SK-N-SH treated with all-trans-retinoic acid at 6 μM for 48 hours (cell line): ENCODE measurements at regions not wholly inside any gene's neighbourhood (a gene's known extent, or its start where the extent isn't known, plus 50 kb on each side); places are given as distances from the start of the nearest gene placed in this dataset.

Experiments
- ATAC-seq: fragments of 200-7000 bp; cut with Tn5 transposase; 3 replicates; pipeline ENCODE4 v1.9.1; 2020; ENCODE audit warnings: mild to moderate bottlenecking, moderate library complexity
- ARNTL ChIP-seq: fragments of 450-650 bp; formaldehyde crosslinking; IDR thresholded peaks from 2 replicates; pipeline ENCODE4 v1.5.0; 2020; ENCODE audit warnings: low read depth, mild to moderate bottlenecking, moderate library complexity, borderline replicate concordance
- BACH2 ChIP-seq: fragments of 250-450 bp; sonication (Bioruptor Pico); IDR thresholded peaks from 2 replicates; pipeline ENCODE4 v1.9.0; 2021; ENCODE audit warnings: mild to moderate bottlenecking, borderline replicate concordance
- ESRRG ChIP-seq: fragments of 250-450 bp; sonication (Bioruptor Pico); IDR thresholded peaks from 2 replicates; pipeline ENCODE4 v1.6.1; 2021; ENCODE audit warnings: mild to moderate bottlenecking
- GLIS3 ChIP-seq: fragments of 250-450 bp; sonication (Bioruptor Pico); IDR thresholded peaks from 2 replicates; pipeline ENCODE4 v1.5.0; 2020; ENCODE audit warnings: mild to moderate bottlenecking, moderate library complexity
- ISL1 ChIP-seq: fragments of 250-450 bp; sonication (Bioruptor Pico); IDR thresholded peaks from 2 replicates; pipeline ENCODE4 v2.1.2; 2022; ENCODE audit warnings: mild to moderate bottlenecking, moderate library complexity
- OSR1 ChIP-seq: fragments of 250-450 bp; sonication (Bioruptor Pico); IDR thresholded peaks from 2 replicates; pipeline ENCODE4 v1.8.0; 2022; ENCODE audit warnings: moderate library complexity, mild to moderate bottlenecking, inconsistent platforms
- PATZ1 ChIP-seq: fragments of 250-450 bp; sonication (Bioruptor Pico); IDR thresholded peaks from 2 replicates; pipeline ENCODE4 v1.8.0; 2020; ENCODE audit warnings: mild to moderate bottlenecking, moderate library complexity, borderline replicate concordance
- POU6F1 ChIP-seq: fragments of 250-450 bp; sonication (Bioruptor Pico); IDR thresholded peaks from 2 replicates; pipeline ENCODE4 v1.8.0; 2021; ENCODE audit warnings: low read depth, mild to moderate bottlenecking, moderate library complexity, borderline replicate concordance
- RARB ChIP-seq: fragments of 250-450 bp; sonication (Bioruptor Pico); IDR thresholded peaks from 2 replicates; pipeline ENCODE4 v1.8.0; 2021; ENCODE audit warnings: mild to moderate bottlenecking, moderate library complexity
- SNAI2 ChIP-seq: fragments of 250-450 bp; sonication (Bioruptor Pico); IDR thresholded peaks from 2 replicates; pipeline ENCODE4 v1.5.0; 2020; ENCODE audit warnings: mild to moderate bottlenecking, moderate library complexity
- TCF4 ChIP-seq: fragments of 250-450 bp; sonication (Bioruptor Pico); IDR thresholded peaks from 2 replicates; pipeline ENCODE4 v1.8.0; 2021; ENCODE audit warnings: mild to moderate bottlenecking, moderate library complexity, borderline replicate concordance
- TOX ChIP-seq: fragments of 250-450 bp; sonication (Bioruptor Pico); IDR thresholded peaks from 2 replicates; pipeline ENCODE4 v1.8.0; 2021; ENCODE audit warnings: mild to moderate bottlenecking, moderate library complexity, borderline replicate concordance
- ZC3H10 ChIP-seq: fragments of 250-450 bp; sonication (Bioruptor Pico); IDR thresholded peaks from 2 replicates; pipeline ENCODE4 v1.5.1; 2021; ENCODE audit warnings: mild to moderate bottlenecking, moderate library complexity
- ZFP3 ChIP-seq: fragments of 250-450 bp; sonication (Bioruptor Pico); IDR thresholded peaks from 2 replicates; pipeline ENCODE4 v1.5.0; 2020; ENCODE audit warnings: mild to moderate bottlenecking, moderate library complexity
- ZNF70 ChIP-seq: fragments of 450-650 bp; formaldehyde crosslinking; IDR thresholded peaks from 2 replicates; pipeline ENCODE4 v1.5.0; 2020; ENCODE audit warnings: mild to moderate bottlenecking, moderate library complexity
- ZNF8 ChIP-seq: fragments of 450-650 bp; formaldehyde crosslinking; IDR thresholded peaks from 2 replicates; pipeline ENCODE4 v1.5.0; 2020; ENCODE audit warnings: mild to moderate bottlenecking, moderate library complexity
- TF ChIP-seq, protein P1 (sequence below): fragments of 250-450 bp; sonication (Bioruptor Pico); IDR thresholded peaks from 2 replicates; pipeline ENCODE4 v1.5.1; 2021; ENCODE audit warnings: mild to moderate bottlenecking, moderate library complexity
- TF ChIP-seq, protein P2 (sequence below): fragments of 250-450 bp; sonication (Bioruptor Pico); IDR thresholded peaks from 2 replicates; pipeline ENCODE4 v1.5.0; 2020; ENCODE audit warnings: mild to moderate bottlenecking, moderate library complexity
- TF ChIP-seq, protein P3 (sequence below): fragments of 250-450 bp; sonication (Bioruptor Pico); IDR thresholded peaks from 2 replicates; pipeline ENCODE4 v1.5.1; 2020; ENCODE audit warnings: low read depth, mild to moderate bottlenecking, moderate library complexity

- ATAC-seq = no peak
Observed at GRCh38 chr6:53418288-53418687, 69.5 kb upstream of the ELOVL5 start.

DNA sequence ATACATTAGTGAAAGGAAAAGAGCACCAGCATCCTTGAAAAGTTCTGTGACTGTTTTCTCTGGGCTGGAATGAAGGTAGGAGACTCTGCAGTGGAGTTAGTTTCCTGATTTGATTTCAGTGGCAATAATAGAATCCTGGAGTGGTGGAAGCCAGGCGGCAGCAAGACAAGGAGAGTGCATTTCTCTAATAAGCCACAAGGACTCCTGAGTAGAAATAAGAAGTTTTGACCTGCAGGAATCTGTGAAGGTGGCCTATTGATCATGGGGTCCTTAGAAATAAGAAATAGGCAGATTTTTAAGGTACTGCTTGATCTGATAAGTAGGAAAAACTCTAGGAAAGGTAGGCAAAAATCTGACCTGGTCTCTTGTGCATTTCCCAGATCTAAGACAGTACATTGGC, 68.4 kb upstream of the ELOVL5 start:
- TF ChIP-seq ESRRG (CRISPR knock-in tag) (no peak), SNAI2 (CRISPR knock-in tag) (no peak), BACH2 (CRISPR knock-in tag) (no peak), TOX (CRISPR knock-in tag) (no peak)
- ATAC-seq = no peak

More at GRCh38 chr6:53418288-53418687, 69.5 kb upstream of the ELOVL5 start:
- TF ChIP-seq, protein P1, sequence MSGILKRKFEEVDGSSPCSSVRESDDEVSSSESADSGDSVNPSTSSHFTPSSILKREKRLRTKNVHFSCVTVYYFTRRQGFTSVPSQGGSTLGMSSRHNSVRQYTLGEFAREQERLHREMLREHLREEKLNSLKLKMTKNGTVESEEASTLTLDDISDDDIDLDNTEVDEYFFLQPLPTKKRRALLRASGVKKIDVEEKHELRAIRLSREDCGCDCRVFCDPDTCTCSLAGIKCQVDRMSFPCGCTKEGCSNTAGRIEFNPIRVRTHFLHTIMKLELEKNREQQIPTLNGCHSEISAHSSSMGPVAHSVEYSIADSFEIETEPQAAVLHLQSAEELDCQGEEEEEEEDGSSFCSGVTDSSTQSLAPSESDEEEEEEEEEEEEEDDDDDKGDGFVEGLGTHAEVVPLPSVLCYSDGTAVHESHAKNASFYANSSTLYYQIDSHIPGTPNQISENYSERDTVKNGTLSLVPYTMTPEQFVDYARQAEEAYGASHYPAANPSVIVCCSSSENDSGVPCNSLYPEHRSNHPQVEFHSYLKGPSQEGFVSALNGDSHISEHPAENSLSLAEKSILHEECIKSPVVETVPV (CRISPR knock-in tag) = no peak
- TF ChIP-seq SNAI2 (CRISPR knock-in tag) (no peak), POU6F1 (CRISPR knock-in tag) (no peak), ZC3H10 (CRISPR knock-in tag) (no peak), ZFP3 (no peak), OSR1 (CRISPR knock-in tag) (no peak)
- TF ChIP-seq, protein P2, sequence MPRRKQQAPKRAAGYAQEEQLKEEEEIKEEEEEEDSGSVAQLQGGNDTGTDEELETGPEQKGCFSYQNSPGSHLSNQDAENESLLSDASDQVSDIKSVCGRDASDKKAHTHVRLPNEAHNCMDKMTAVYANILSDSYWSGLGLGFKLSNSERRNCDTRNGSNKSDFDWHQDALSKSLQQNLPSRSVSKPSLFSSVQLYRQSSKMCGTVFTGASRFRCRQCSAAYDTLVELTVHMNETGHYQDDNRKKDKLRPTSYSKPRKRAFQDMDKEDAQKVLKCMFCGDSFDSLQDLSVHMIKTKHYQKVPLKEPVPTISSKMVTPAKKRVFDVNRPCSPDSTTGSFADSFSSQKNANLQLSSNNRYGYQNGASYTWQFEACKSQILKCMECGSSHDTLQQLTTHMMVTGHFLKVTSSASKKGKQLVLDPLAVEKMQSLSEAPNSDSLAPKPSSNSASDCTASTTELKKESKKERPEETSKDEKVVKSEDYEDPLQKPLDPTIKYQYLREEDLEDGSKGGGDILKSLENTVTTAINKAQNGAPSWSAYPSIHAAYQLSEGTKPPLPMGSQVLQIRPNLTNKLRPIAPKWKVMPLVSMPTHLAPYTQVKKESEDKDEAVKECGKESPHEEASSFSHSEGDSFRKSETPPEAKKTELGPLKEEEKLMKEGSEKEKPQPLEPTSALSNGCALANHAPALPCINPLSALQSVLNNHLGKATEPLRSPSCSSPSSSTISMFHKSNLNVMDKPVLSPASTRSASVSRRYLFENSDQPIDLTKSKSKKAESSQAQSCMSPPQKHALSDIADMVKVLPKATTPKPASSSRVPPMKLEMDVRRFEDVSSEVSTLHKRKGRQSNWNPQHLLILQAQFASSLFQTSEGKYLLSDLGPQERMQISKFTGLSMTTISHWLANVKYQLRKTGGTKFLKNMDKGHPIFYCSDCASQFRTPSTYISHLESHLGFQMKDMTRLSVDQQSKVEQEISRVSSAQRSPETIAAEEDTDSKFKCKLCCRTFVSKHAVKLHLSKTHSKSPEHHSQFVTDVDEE = no peak
- TF ChIP-seq, all 23 proteins: peak for 0

- no peak for TF ChIP-seq TCF4 (CRISPR knock-in tag)
- no peak for TF ChIP-seq GLIS3
- TF ChIP-seq POU6F1 (CRISPR knock-in tag) = no peak
- no peak for TF ChIP-seq TOX (CRISPR knock-in tag)
- no peak for TF ChIP-seq PATZ1
- TF ChIP-seq ESRRG (CRISPR knock-in tag) = no peak
- TF ChIP-seq ZNF8 = no peak
- TF ChIP-seq, all 23 proteins: peak for 0
- ATAC-seq = no peak
Observed at GRCh38 chr6:53413326-53413725, 64.6 kb upstream of the ELOVL5 start.

DNA sequence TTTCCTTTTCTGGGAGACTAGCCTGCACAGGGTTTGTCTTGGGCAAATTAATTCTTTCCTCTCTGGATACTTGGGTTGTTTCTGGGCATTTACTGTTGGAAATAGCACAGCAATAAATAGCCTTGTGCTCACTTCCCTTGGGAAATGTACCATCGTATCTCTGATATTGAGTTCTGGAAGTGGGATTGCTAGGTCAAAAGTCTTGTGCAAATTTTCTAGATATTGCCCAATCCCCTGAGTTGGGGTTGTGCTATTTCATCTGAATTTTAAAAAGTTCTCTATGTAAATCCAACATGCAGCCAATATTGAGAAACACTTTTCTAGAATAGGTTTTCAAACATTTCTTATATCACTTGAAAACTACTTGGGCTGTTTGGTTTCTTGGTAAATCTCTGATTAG, 64.0 kb upstream of the ELOVL5 start:
- ATAC-seq = no peak
- TF ChIP-seq ISL1 = no peak
- no peak for TF ChIP-seq TCF4 (CRISPR knock-in tag)
- no peak for TF ChIP-seq RARB (CRISPR knock-in tag)
- TF ChIP-seq SNAI2 (CRISPR knock-in tag) = no peak
- no peak for TF ChIP-seq ZNF70 (CRISPR knock-in tag)
- no peak for TF ChIP-seq POU6F1 (CRISPR knock-in tag)
- TF ChIP-seq, protein P2 = no peak
- TF ChIP-seq, protein P3, sequence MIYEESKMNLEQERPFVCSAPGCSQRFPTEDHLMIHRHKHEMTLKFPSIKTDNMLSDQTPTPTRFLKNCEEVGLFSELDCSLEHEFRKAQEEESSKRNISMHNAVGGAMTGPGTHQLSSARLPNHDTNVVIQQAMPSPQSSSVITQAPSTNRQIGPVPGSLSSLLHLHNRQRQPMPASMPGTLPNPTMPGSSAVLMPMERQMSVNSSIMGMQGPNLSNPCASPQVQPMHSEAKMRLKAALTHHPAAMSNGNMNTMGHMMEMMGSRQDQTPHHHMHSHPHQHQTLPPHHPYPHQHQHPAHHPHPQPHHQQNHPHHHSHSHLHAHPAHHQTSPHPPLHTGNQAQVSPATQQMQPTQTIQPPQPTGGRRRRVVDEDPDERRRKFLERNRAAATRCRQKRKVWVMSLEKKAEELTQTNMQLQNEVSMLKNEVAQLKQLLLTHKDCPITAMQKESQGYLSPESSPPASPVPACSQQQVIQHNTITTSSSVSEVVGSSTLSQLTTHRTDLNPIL (CRISPR knock-in tag) = no peak
- TF ChIP-seq ARNTL = no peak
